Neural crest cell (in vitro differentiated cells): ENCODE measurements at regions not wholly inside any gene's neighbourhood (a gene's known extent, or its start where the extent isn't known, plus 50 kb on each side); places are given as distances from the start of the nearest gene placed in this dataset.

Source experiments
- DNase-seq: peaks from one replicate; pipeline ENCODE4 v3.0.0; 2021; ENCODE audit warnings: low read depth, mixed read lengths, low spot score
- H3K27ac Mint-ChIP-seq: one replicate; pipeline ENCODE4 v1.8.0; 2021; ENCODE audit warnings: mild to moderate bottlenecking, mixed read lengths; ENCODE audit not compliant: unreplicated experiment
- H3K27me3 Mint-ChIP-seq: 2 replicates; pipeline ENCODE4 v1.8.0; 2021; ENCODE audit warnings: low read depth, mild to moderate bottlenecking, mixed read lengths
- H3K36me3 Mint-ChIP-seq: 2 replicates; pipeline ENCODE4 v1.8.0; 2021; ENCODE audit warnings: low read depth, mild to moderate bottlenecking, mixed read lengths
- H3K4me1 Mint-ChIP-seq: 2 replicates; pipeline ENCODE4 v1.8.0; 2021; ENCODE audit warnings: mixed read lengths
- H3K4me3 Mint-ChIP-seq: one replicate; pipeline ENCODE4 v1.8.0; 2021; ENCODE audit warnings: mild to moderate bottlenecking, mixed read lengths
- H3K9me3 Mint-ChIP-seq: 2 replicates; pipeline ENCODE4 v1.8.0; 2021; ENCODE audit warnings: mixed read lengths
- CTCF ChIP-seq: fragments of 200-600 bp; sonication (generic); conservative IDR thresholded peaks from 2 replicates; pipeline ENCODE4 v1.5.0; 2021; ENCODE audit warnings: antibody characterized with exemption, mild to moderate bottlenecking

- Mint-ChIP-seq H3K36me3 (no peaks in the 10 kb centered on the region), H3K4me3 (no peak overlapping the region), H3K27me3 (no peaks in the 10 kb centered on the region), H3K4me1 (peaks cover 45% of the 10 kb centered on the region), H3K27ac (no peak overlapping the region), H3K9me3 (no peaks in the 10 kb centered on the region)
- no peak for TF ChIP-seq CTCF
- DNase-seq, result no peak
Measured at GRCh38 chr3:14288833-14289451, 110.3 kb downstream of the LSM3 start.

- Mint-ChIP-seq H3K36me3 (peaks cover 2% of the 10 kb centered on the region), H3K4me1 (peaks cover 38% of the 10 kb centered on the region)
- TF ChIP-seq CTCF, result no peak
Measured at GRCh38 chr3:14289590-14290461, 111.2 kb downstream of the LSM3 start.

GRCh38 chr3:14290631-14291385 lies 111.6 kb upstream of the SLC6A6 start:
- Mint-ChIP-seq H3K4me1 (peaks cover 31% of the 10 kb centered on the region), H3K4me3 (no peak overlapping the region), H3K27me3 (no peaks in the 10 kb centered on the region), H3K9me3 (no peaks in the 10 kb centered on the region), H3K36me3 (peaks cover 2% of the 10 kb centered on the region), H3K27ac (no peak overlapping the region)
- DNase-seq, result no peak
- no peak for TF ChIP-seq CTCF

More at GRCh38 chr3:14289590-14290461, 111.2 kb downstream of the LSM3 start:
- no peaks in the 10 kb centered on the region for H3K9me3 Mint-ChIP-seq
- no peak overlapping the region for H3K27ac Mint-ChIP-seq
- H3K4me3 Mint-ChIP-seq, result no peak overlapping the region
- no peak for DNase-seq
- H3K27me3 Mint-ChIP-seq, result no peaks in the 10 kb centered on the region

DNA sequence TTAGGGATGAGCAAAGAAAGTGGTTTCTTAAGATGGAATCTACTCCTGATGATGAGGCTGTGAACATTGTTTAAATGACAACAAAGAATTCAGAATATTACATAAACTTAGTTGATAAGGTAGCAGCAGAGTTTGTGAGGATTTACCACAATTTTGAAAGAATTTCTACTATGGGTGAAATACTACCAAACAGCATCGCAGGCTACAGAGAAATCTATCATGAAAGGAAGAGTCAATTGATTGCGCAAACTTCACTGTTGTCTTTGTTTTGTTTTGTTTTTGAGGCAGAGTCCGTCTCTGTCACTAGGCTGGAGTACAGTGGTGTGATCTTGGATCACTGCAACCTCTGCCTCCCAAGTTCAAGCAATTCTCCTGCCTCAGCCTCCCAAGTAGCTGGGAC lies 107.4 kb upstream of the SLC6A6 start:
- Mint-ChIP-seq H3K27me3 (no peaks in the 10 kb centered on the region), H3K9me3 (no peaks in the 10 kb centered on the region), H3K4me3 (no peak overlapping the region), H3K4me1 (peaks cover 16% of the 10 kb centered on the region), H3K27ac (no peak overlapping the region), H3K36me3 (peaks cover 2% of the 10 kb centered on the region)
- TF ChIP-seq CTCF, result no peak
- no peak for DNase-seq

- Mint-ChIP-seq H3K36me3 (peaks cover 2% of the 10 kb centered on the region), H3K4me1 (peaks cover 8% of the 10 kb centered on the region), H3K27ac (no peak overlapping the region), H3K27me3 (no peaks in the 10 kb centered on the region), H3K9me3 (no peaks in the 10 kb centered on the region), H3K4me3 (no peak overlapping the region)
- TF ChIP-seq CTCF, result no peak
- DNase-seq, result no peak
Measured at GRCh38 chr3:14295801-14296200, 106.6 kb upstream of the SLC6A6 start.
